VCaP (cell line): ENCODE measurements at regions not wholly inside any gene's neighbourhood (a gene's known extent, or its start where the extent isn't known, plus 50 kb on each side); places are given as distances from the start of the nearest gene placed in this dataset.
A peak's percentile ranks its signal among the peaks of the same experiment; 100 is the strongest.

Source experiments
- H3K27ac ChIP-seq: fragments of 450-650 bp; 2 replicates; pipeline ENCODE4 v1.5.1; 2017
- CTCF ChIP-seq: fragments of 450-650 bp; conservative IDR thresholded peaks from 2 replicates; pipeline ENCODE4 v1.5.1; 2017; ENCODE audit warnings: mild to moderate bottlenecking, moderate library complexity

DNA sequence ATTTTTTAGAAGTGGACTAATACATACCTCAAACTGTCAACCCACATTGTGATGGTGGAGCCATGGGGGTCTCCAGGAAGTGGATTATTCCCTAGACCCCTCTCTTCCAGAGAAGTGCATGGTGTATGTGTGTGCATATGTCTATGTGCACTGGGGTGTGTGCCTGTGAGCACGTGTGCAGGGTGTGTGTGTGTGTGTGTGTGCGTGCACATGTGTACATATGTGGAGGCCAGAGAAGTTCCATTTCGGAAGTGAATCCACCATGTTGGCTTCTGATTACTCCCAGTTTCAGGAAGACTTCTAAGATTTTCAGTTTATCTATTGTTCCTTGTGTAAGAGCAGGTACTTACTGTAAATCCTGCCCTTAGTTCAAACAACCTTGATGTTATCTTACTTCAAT lies 208.5 kb upstream of the SULF2 start:
- H3K27ac ChIP-seq = no peak overlapping the region
- no peak for TF ChIP-seq CTCF

DNA sequence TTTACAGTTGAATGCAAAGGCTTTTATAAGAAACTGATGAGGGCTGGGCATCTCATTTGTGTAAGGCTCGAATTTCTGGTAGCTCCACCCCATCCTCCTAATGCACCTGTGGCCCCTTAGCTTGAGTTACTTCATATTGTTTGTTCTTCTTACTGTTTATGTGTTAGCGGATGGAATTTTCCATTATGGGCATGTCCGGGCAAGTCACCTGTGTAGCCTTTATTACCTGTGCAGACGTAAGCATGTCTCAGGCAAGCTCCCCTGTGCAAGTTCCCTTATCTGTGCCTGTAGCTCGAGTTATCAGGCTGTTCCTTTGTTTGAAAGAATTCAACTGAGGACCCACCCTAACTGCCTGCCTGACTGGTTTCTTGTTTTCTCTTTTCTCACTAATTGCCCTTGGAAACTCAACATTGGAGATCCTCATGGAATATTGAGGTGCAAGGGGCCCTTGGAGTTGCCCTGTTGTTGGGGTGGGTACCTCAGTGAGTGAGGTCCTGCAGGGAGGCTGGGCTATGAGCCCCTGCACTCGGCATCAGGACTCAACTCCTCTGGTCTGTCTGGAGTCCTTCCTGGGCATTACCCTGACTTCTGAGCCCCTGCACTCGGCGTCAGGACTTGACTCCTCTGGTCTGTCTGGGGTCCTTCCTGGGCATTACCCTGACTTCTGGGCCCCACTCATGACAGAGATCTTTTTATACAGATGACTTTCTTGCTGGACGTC lies 207.9 kb upstream of the SULF2 start:
- TF ChIP-seq CTCF = no peak
- H3K27ac ChIP-seq = no peak overlapping the region

- no peak overlapping the region for H3K27ac ChIP-seq
- TF ChIP-seq CTCF = no peak
Measured at GRCh38 chr20:47991875-47992488, 206.7 kb upstream of the SULF2 start.

GRCh38 chr20:47990507-47991150 lies 205.3 kb upstream of the SULF2 start:
- peak overlapping the region; percentile 31 for H3K27ac ChIP-seq
- TF ChIP-seq CTCF = no peak

DNA sequence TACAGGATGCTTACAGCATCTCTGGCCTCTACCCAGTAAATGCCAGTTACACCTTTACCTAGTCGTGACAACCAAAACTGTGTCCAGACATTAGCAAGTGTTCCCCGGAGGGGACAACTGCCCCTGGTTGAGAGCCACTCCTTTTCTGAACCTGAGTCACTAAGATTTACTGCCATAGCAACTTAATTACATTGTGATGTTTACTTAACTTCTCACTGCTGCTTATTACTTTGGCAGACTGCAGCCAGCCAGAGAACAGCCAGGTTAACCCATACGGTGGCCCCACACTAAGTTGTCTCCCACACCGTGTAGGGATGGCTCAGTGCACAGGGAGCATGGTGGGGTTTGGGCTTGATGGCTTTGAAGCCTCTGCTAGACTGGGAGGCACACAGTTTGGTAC lies 204.7 kb upstream of the SULF2 start:
- peak overlapping the region; percentile 31 for H3K27ac ChIP-seq
- TF ChIP-seq CTCF = no peak

GRCh38 chr20:47988676-47989075 lies 203.4 kb upstream of the SULF2 start:
- no peak for TF ChIP-seq CTCF
- H3K27ac ChIP-seq = no peak overlapping the region

DNA sequence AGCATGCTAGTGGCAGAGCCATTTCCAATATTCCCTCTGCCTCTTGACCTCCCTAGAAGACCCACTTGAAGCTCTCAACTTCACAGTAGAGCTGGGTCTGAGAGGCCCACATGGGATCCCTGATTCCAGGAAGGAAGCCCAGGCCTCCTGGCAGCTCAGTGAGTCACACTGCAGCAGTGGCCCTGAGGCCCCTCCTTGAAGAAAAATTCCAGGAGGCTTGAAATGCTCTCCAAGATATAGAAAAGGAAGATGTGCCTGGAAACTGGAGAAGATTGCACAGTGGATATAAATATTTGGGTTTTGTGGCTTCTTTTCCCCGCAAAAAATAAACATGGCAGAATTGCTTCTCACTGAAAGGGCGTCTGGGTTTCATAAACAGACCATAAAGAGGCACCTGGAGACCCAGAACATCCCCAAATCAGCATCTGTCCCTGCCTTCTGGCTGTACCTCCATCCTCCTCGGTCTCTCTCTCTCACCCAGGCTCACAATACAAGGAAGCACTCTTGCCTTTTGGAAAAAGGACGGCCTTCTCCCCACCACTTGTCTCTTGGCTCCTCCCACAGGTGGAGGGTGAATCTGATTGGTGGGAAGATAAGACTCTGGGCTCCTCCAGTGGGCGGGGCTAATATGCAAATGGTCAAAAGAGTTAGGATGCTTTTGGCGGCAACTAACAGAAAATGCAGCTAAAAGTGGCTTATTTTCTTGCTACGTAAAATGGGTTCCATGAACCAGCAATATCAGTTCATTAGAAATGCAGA lies 200.0 kb upstream of the SULF2 start:
- no peak for TF ChIP-seq CTCF
- H3K27ac ChIP-seq = no peak overlapping the region
